ENCODE measurements at regions not wholly inside any gene's neighbourhood (a gene's known extent, or its start where the extent isn't known, plus 50 kb on each side); places are given as distances from the start of the nearest gene placed in this dataset.
A peak's percentile ranks its signal among the peaks of the same experiment; 100 is the strongest.

- no peak for TF ChIP-seq CTCF (IDR thresholded peaks at IDR 0.05)
- Histone ChIP-seq H3K4me3 (replicated peaks in 1 of 3; ENCODE audit: low read depth in 2 of 3, low read length in 3 of 3) (no peak overlapping the region), H3K9me3 (replicated peaks in 1 of 2; ENCODE audit: control insufficient read depth in 1 of 2, insufficient read depth in 1 of 2, low read length in 2 of 2) (no peaks in the 10 kb centered on the region), H3K27me3 (ENCODE audit: control insufficient read depth in 2 of 2, insufficient read depth in 2 of 2, low read length in 2 of 2) (no peaks in the 10 kb centered on the region), H3K4me1 (ENCODE audit: control insufficient read depth in 1 of 2, insufficient read depth in 2 of 2, low read length in 2 of 2) (no peaks in the 10 kb centered on the region), H3K4me2 (replicated peaks; ENCODE audit: extremely low read depth, low read length, poor library complexity, severe bottlenecking) (no peak overlapping the region), H3K9ac (ENCODE audit: insufficient read depth, low read length, poor library complexity, severe bottlenecking) (no peak overlapping the region), H2AFZ (ENCODE audit: insufficient read depth, low read depth, low read length, poor library complexity, severe bottlenecking) (no peak overlapping the region), H3K27ac (ENCODE audit: low read depth in 1 of 2, low read length in 2 of 2) (no peak overlapping the region), H3K36me3 (replicated peaks in 1 of 2; ENCODE audit: control insufficient read depth in 1 of 2, insufficient read depth in 2 of 2, low read length in 2 of 2) (no peaks in the 10 kb centered on the region), H3K79me2 (ENCODE audit: insufficient read depth, low read length) (no peaks in the 10 kb centered on the region), H4K20me1 (ENCODE audit: insufficient read depth, low read length) (no peaks in the 10 kb centered on the region)
- no peak overlapping the region for H3K4me3 Mint-ChIP-seq
- peaks cover 0 to 6% (median 0%) of the 10 kb centered on the region in 7 donors for H3K9me3 Mint-ChIP-seq
- no peaks in the 10 kb centered on the region for H3K4me1 Mint-ChIP-seq
- WGBS (ENCODE audit: insufficient coverage) = 88% methylated on average over 5 of the region's 5 CpGs
- no peaks in the 10 kb centered on the region for H3K36me3 Mint-ChIP-seq
- H3K27me3 Mint-ChIP-seq (ENCODE audit: low read depth in 3 of 3) = peaks cover 0 to 1% (median 0%) of the 10 kb centered on the region in 3 donors
- no peak for DNase-seq
- peak overlapping the region in 1 of 7 donors; percentile 31 for H3K27ac Mint-ChIP-seq
- intact Hi-C loops (cut with micrococcal nuclease) = no loop called here
Measured at GRCh38 chr2:126403039-126403628, 252.8 kb upstream of the GYPC start.

- no peak overlapping the region for H3K4me3 Mint-ChIP-seq
- no peak for DNase-seq
- H3K9me3 Mint-ChIP-seq = peaks cover 0 to 3% (median 0%) of the 10 kb centered on the region in 7 donors
- Histone ChIP-seq H3K27me3 (ENCODE audit: control insufficient read depth in 2 of 2, insufficient read depth in 2 of 2, low read length in 2 of 2) (no peaks in the 10 kb centered on the region), H3K4me1 (ENCODE audit: control insufficient read depth in 1 of 2, insufficient read depth in 2 of 2, low read length in 2 of 2) (no peaks in the 10 kb centered on the region), H4K20me1 (ENCODE audit: insufficient read depth, low read length) (no peaks in the 10 kb centered on the region), H3K9me3 (replicated peaks in 1 of 2; ENCODE audit: control insufficient read depth in 1 of 2, insufficient read depth in 1 of 2, low read length in 2 of 2) (no peaks in the 10 kb centered on the region), H3K79me2 (ENCODE audit: insufficient read depth, low read length) (no peaks in the 10 kb centered on the region), H2AFZ (ENCODE audit: insufficient read depth, low read depth, low read length, poor library complexity, severe bottlenecking) (no peak overlapping the region), H3K36me3 (replicated peaks in 1 of 2; ENCODE audit: control insufficient read depth in 1 of 2, insufficient read depth in 2 of 2, low read length in 2 of 2) (no peaks in the 10 kb centered on the region), H3K4me3 (replicated peaks in 1 of 3; ENCODE audit: low read depth in 2 of 3, low read length in 3 of 3) (no peak overlapping the region), H3K27ac (ENCODE audit: low read depth in 1 of 2, low read length in 2 of 2) (no peak overlapping the region), H3K4me2 (replicated peaks; ENCODE audit: extremely low read depth, low read length, poor library complexity, severe bottlenecking) (no peak overlapping the region), H3K9ac (ENCODE audit: insufficient read depth, low read length, poor library complexity, severe bottlenecking) (no peak overlapping the region)
- H3K36me3 Mint-ChIP-seq = no peaks in the 10 kb centered on the region
- no peaks in the 10 kb centered on the region for H3K4me1 Mint-ChIP-seq
- peaks cover 0 to 7% (median 2%) of the 10 kb centered on the region in 3 donors for H3K27me3 Mint-ChIP-seq (ENCODE audit: low read depth in 3 of 3)
- intact Hi-C loops (cut with micrococcal nuclease) = no loop called here
- H3K27ac Mint-ChIP-seq = no peak overlapping the region
- WGBS (ENCODE audit: insufficient coverage) = no CpG with 5 or more reads among the region's 4 CpGs
- no peak for TF ChIP-seq CTCF (IDR thresholded peaks at IDR 0.05)
Measured at GRCh38 chr2:126406267-126406666, 249.7 kb upstream of the GYPC start.
